H1 (cell line): ENCODE measurements at regions not wholly inside any gene's neighbourhood (a gene's known extent, or its start where the extent isn't known, plus 50 kb on each side); places are given as distances from the start of the nearest gene placed in this dataset.

Experiments
- ASH2L ChIP-seq: fragments of 200-600, 300-600 bp; sonication (generic); IDR thresholded peaks from one replicate; pipeline ENCODE4 v1.7.1; 2017; ENCODE audit warnings: low read length
- CBX5 ChIP-seq: fragments of 300-800, 300-1000 bp; sonication (generic); IDR thresholded peaks from 2 replicates; pipeline ENCODE4 v1.7.1; 2016; ENCODE audit warnings: antibody characterized with exemption, low read length, low read depth
- CBX8 ChIP-seq: fragments of 300-800, 300-1000 bp; sonication (generic); IDR thresholded peaks from 2 replicates; pipeline ENCODE4 v1.7.1; 2016; ENCODE audit warnings: low read depth, low read length, borderline replicate concordance
- CHD7 ChIP-seq: fragments of 300-600 bp; sonication (generic); IDR thresholded peaks from 2 replicates; pipeline ENCODE4 v1.7.1; 2012; ENCODE audit warnings: low read length, moderate library complexity, mild to moderate bottlenecking, inconsistent platforms; ENCODE audit not compliant: insufficient replicate concordance
- CTBP2 ChIP-seq: IDR thresholded peaks from 2 replicates; pipeline ENCODE4 v1.7.0; 2011; ENCODE audit warnings: borderline replicate concordance, mild to moderate bottlenecking, moderate library complexity, mixed read lengths, low read length; ENCODE audit not compliant: insufficient read depth, insufficient read length
- CTCF ChIP-seq, 3 experiments: IDR thresholded peaks; 1 replicate in 2 of 3; 2 replicates in 1 of 3; pipeline versions ENCODE4 v1.5.1 to v1.6.1; 2011; ENCODE audit warnings: low read length in 3 of 3, mild to moderate bottlenecking in 3 of 3, inconsistent platforms in 2 of 3, low read depth in 1 of 3, moderate library complexity in 1 of 3; ENCODE audit not compliant: insufficient read depth in 1 of 3; ENCODE audit errors: control extremely low read depth in 1 of 3
- E2F6 ChIP-seq: IDR thresholded peaks from 2 replicates; pipeline ENCODE4 v1.6.1; 2012; ENCODE audit warnings: inconsistent platforms
- RNF2 ChIP-seq: fragments of 200-900, 300-1000 bp; sonication (generic); IDR thresholded peaks from 2 replicates; pipeline ENCODE4 v1.7.1; 2016; ENCODE audit warnings: borderline replicate concordance, low read depth, mild to moderate bottlenecking, antibody characterized with exemption, low read length; ENCODE audit not compliant: poor library complexity, severe bottlenecking; ENCODE audit errors: missing control alignments

GRCh38 chr2:181738563-181738962 lies 58.2 kb upstream of the NEUROD1 start (continued):
- TF ChIP-seq CHD7 (no peak), CTBP2 (no peak), CBX5 (no peak), ASH2L (no peak), CBX8 (no peak), E2F6 (no peak), CTCF (IDR thresholded peaks at IDR 0.05; ENCODE audit: control extremely low read depth in 1 of 3, insufficient read depth in 1 of 3, low read depth in 1 of 3, low read length in 3 of 3) (no peak), RNF2 (no peak)
